Tibial nerve (tissue), 4 donors: ENCODE measurements at regions not wholly inside any gene's neighbourhood (a gene's known extent, or its start where the extent isn't known, plus 50 kb on each side); places are given as distances from the start of the nearest gene placed in this dataset.
"Not testable (repeated sequence)": the region's sequence is repeated elsewhere in the genome, so short reads cannot be mapped to it uniquely, and the experiment has no call there.

Experiments used
- EP300 ChIP-seq, 2 donors: sonication (generic); formaldehyde crosslinking; IDR thresholded peaks; one replicate each; pipeline ENCODE4 v1.6.1; 2017; ENCODE audit warnings: antibody characterized with exemption in 2 of 2, mild to moderate bottlenecking in 1 of 2
- POLR2A ChIP-seq, 2 donors: fragments of 450-650 bp; IDR thresholded peaks; one replicate each; pipeline ENCODE4 v1.6.1; 2017; ENCODE audit warnings: antibody characterized with exemption in 2 of 2, mild to moderate bottlenecking in 2 of 2, moderate library complexity in 2 of 2
- TF ChIP-seq, protein P1 (sequence below), 5 experiments: fragments of 200-600 bp in 3 of 5; fragments of 450-650 bp in 2 of 5; sonication (generic) in 3 of 5; IDR thresholded peaks; one replicate each; pipeline ENCODE4 v1.5.1; 2016 to 2019; ENCODE audit warnings: antibody characterized with exemption in 5 of 5, mild to moderate bottlenecking in 3 of 5, moderate library complexity in 2 of 5

DNA sequence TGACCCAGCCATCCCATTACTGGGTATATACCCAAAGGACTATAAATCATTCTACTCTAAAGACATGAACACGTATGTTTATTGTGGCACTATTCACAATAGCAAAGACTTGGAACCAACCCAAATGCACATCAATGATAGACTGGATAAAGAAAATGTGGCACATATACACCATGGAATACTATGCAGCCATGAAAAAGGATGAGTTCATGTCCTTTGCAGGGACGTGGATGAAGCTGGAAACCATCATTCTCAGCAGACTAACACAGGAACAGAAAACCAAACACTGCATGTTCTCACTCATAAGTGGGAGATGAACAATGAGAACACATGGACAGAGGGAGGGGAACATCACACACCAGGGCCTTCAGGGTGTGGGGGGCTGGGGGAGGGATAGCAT is 634.2 kb downstream of the IQCM start:
- TF ChIP-seq, protein P1, sequence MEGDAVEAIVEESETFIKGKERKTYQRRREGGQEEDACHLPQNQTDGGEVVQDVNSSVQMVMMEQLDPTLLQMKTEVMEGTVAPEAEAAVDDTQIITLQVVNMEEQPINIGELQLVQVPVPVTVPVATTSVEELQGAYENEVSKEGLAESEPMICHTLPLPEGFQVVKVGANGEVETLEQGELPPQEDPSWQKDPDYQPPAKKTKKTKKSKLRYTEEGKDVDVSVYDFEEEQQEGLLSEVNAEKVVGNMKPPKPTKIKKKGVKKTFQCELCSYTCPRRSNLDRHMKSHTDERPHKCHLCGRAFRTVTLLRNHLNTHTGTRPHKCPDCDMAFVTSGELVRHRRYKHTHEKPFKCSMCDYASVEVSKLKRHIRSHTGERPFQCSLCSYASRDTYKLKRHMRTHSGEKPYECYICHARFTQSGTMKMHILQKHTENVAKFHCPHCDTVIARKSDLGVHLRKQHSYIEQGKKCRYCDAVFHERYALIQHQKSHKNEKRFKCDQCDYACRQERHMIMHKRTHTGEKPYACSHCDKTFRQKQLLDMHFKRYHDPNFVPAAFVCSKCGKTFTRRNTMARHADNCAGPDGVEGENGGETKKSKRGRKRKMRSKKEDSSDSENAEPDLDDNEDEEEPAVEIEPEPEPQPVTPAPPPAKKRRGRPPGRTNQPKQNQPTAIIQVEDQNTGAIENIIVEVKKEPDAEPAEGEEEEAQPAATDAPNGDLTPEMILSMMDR (IDR thresholded peaks at IDR 0.05) = not testable (repeated sequence)
- TF ChIP-seq EP300, POLR2A (IDR thresholded peaks at IDR 0.05): not testable (repeated sequence)
